Ascending aorta (tissue), 2 donors: ENCODE measurements at regions not wholly inside any gene's neighbourhood (a gene's known extent, or its start where the extent isn't known, plus 50 kb on each side); places are given as distances from the start of the nearest gene placed in this dataset.
A peak's percentile ranks its signal among the peaks of the same experiment; 100 is the strongest.

Experiments used
- DNase-seq, 2 donors: peaks; one replicate each; pipeline ENCODE4 v3.0.0-alpha.2; 2019; ENCODE audit warnings: low spot score in 2 of 2
- H3K27ac ChIP-seq, 2 donors: fragments of 200-600 bp; sonication (generic); one replicate each; pipeline ENCODE4 v1.5.1; 2016 to 2017; ENCODE audit warnings: mild to moderate bottlenecking in 1 of 2
- H3K27me3 ChIP-seq: fragments of 200-600 bp; sonication (generic); one replicate; pipeline ENCODE4 v1.5.1; 2017
- H3K36me3 ChIP-seq, 2 donors: fragments of 200-600 bp; sonication (generic); one replicate each; pipeline ENCODE4 v1.5.1; 2016
- H3K4me1 ChIP-seq, 2 donors: fragments of 200-600 bp; sonication (generic); one replicate each; pipeline ENCODE4 v1.5.1; 2016 to 2017; ENCODE audit warnings: mild to moderate bottlenecking in 1 of 2
- H3K4me3 ChIP-seq, 2 donors: fragments of 200-600 bp; sonication (generic); one replicate each; pipeline ENCODE4 v1.5.1; 2016 to 2017; ENCODE audit warnings: mild to moderate bottlenecking in 1 of 2
- H3K9me3 ChIP-seq, 2 donors: fragments of 200-600 bp; sonication (generic); one replicate each; pipeline ENCODE4 v1.5.1; 2016
- intact Hi-C: fragments of 100-400 bp; cut with DNase I; formaldehyde crosslinking; loops from one replicate; pipeline ENCODE4 v1.15.1; 2023
- TF ChIP-seq, protein P1 (sequence below), 3 experiments: fragments of 200-600 bp in 2 of 3; fragments of 450-650 bp in 1 of 3; sonication (generic) in 2 of 3; IDR thresholded peaks; one replicate each; pipeline ENCODE4 v1.5.1; 2016 to 2019; ENCODE audit warnings: antibody characterized with exemption in 3 of 3, mild to moderate bottlenecking in 1 of 3, moderate library complexity in 1 of 3

DNA sequence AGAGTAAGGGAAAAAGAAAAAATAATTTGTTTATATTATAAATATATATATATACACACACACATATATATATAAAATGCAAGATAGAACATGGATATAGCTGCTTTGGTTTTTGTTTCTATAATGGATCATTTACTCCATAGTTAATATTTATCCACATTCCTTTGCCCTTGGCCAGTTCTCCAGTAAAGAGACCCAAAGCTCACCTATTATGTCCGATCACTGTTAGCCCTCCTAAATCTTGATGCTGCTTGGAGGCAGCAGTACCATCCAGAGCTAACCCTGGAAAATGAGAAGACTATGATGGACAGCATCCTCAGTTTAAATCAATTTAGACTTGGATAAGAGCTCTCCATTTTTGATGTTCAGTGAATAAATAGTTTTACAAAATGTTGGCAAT, 407.7 kb downstream of the PLPP3 start:
- no peak overlapping the region for H3K4me3 ChIP-seq
- DNase-seq, result no peak
- TF ChIP-seq, protein P1, sequence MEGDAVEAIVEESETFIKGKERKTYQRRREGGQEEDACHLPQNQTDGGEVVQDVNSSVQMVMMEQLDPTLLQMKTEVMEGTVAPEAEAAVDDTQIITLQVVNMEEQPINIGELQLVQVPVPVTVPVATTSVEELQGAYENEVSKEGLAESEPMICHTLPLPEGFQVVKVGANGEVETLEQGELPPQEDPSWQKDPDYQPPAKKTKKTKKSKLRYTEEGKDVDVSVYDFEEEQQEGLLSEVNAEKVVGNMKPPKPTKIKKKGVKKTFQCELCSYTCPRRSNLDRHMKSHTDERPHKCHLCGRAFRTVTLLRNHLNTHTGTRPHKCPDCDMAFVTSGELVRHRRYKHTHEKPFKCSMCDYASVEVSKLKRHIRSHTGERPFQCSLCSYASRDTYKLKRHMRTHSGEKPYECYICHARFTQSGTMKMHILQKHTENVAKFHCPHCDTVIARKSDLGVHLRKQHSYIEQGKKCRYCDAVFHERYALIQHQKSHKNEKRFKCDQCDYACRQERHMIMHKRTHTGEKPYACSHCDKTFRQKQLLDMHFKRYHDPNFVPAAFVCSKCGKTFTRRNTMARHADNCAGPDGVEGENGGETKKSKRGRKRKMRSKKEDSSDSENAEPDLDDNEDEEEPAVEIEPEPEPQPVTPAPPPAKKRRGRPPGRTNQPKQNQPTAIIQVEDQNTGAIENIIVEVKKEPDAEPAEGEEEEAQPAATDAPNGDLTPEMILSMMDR (IDR thresholded peaks at IDR 0.05), result no peak
- no peaks in the 10 kb centered on the region for H3K36me3 ChIP-seq
- H3K9me3 ChIP-seq, result no peaks in the 10 kb centered on the region
- no peaks in the 10 kb centered on the region for H3K27me3 ChIP-seq
- intact Hi-C loops, result no loop called here
- H3K27ac ChIP-seq, result no peak overlapping the region
- peaks cover 3 to 12% of the 10 kb centered on the region in 2 donors for H3K4me1 ChIP-seq

DNA sequence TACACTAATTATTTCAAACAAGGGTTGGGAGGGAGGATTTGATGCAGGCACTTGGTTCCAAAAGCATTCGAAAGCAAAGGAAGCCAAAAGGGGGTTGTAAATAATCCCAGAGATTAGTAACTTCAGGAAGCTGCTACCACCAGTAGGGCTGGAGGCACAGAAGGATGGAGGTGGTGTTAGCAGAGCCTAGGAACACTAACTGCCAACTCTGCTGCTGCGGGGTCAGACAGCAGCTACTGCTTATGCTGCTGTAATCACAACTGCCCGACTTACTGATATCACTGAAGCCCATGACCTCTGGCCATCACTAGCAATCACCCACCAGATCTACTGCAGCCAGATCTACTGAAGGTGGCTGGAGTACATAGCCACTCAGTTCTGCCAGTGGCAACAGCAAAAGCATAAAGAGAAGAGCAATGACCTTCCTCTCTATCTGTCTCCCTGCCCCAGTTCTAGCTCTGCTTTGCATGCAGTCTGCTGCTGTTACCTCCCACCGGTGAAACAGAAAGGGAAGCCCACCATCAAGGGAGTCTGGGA, 408.5 kb downstream of the PLPP3 start:
- H3K27me3 ChIP-seq, result no peaks in the 10 kb centered on the region
- H3K4me3 ChIP-seq, result no peak overlapping the region
- H3K36me3 ChIP-seq, result no peaks in the 10 kb centered on the region
- no peaks in the 10 kb centered on the region for H3K9me3 ChIP-seq
- DNase-seq, result no peak
- TF ChIP-seq, protein P1 (IDR thresholded peaks at IDR 0.05), result no peak
- intact Hi-C loops, result no loop called here
- peaks cover 3 to 12% of the 10 kb centered on the region in 2 donors for H3K4me1 ChIP-seq
- H3K27ac ChIP-seq, result peak overlapping the region; percentile 41 to 47

DNA sequence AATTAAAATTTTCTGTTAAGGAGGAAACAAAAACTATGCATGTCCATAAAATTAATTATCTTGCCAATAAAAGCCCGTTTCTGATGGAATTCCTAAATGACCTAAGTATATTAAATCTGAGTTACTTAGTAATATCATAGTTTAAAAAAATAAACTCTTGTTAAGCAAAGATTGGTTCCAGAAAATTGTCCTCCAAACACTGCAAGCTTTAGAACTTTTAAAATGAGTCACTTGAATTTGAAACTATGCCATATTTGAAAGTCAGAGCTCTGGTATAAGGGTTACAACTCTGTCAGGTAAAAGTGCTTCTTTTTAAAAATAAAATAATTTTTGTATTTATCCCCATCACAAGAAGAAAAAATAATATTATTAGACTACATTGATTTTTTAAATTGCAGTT, 409.5 kb downstream of the PLPP3 start:
- Histone ChIP-seq H3K27ac (peak overlapping the region in 1 of 2 donors; percentile 45), H3K27me3 (no peaks in the 10 kb centered on the region), H3K4me1 (peaks cover 3 to 12% of the 10 kb centered on the region in 2 donors), H3K9me3 (no peaks in the 10 kb centered on the region), H3K4me3 (no peak overlapping the region), H3K36me3 (no peaks in the 10 kb centered on the region)
- DNase-seq, result no peak
- TF ChIP-seq, protein P1 (IDR thresholded peaks at IDR 0.05), result no peak
- intact Hi-C loops, result no loop called here

DNA sequence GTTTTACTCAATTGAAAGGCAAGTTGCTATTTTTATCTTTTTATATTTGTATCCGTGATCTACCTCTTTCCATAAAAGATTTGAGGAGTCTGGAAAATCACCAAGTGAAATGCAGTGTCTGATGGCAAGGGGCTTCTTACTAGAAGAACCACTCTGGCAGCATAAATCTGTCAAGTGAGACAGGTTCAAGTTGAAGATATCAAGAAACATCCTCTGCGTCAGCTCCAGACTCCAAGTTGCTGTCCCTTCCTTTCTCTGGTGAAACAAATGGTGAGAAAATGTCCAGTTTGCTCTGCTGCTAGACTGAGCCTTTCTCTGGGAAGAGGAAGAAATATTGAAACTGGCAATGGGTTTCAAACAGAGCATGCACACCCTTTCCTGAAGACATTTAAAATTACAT, 411.2 kb downstream of the PLPP3 start:
- no peak for DNase-seq
- intact Hi-C loops, result no loop called here
- H3K9me3 ChIP-seq, result no peaks in the 10 kb centered on the region
- H3K27me3 ChIP-seq, result no peaks in the 10 kb centered on the region
- peaks cover 3 to 9% of the 10 kb centered on the region in 2 donors for H3K4me1 ChIP-seq
- no peaks in the 10 kb centered on the region for H3K36me3 ChIP-seq
- H3K27ac ChIP-seq, result no peak overlapping the region
- TF ChIP-seq, protein P1 (IDR thresholded peaks at IDR 0.05), result no peak
- no peak overlapping the region for H3K4me3 ChIP-seq

DNA sequence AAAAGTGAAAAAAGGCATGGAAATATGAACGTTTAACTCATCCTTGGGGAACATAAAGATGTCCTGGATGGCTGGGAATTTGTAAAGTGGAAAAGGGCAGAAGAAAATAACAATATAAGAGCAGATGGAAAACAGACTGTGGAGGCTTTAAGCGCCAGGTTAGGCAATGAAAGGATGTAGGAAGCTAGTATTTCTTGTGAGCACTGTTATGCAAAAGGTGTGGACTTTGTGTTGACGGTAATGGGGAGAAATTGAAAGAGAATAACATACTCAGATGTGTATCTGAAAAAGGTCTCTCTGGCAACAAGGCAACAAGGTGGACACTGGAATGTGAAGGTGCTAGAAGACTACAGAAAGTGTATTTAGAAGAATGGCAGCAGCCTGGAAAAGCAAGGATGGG, 411.8 kb downstream of the PLPP3 start:
- H3K4me3 ChIP-seq, result no peak overlapping the region
- no peaks in the 10 kb centered on the region for H3K9me3 ChIP-seq
- peaks cover 3 to 9% of the 10 kb centered on the region in 2 donors for H3K4me1 ChIP-seq
- H3K36me3 ChIP-seq, result no peaks in the 10 kb centered on the region
- intact Hi-C loops, result no loop called here
- TF ChIP-seq, protein P1 (IDR thresholded peaks at IDR 0.05), result no peak
- H3K27me3 ChIP-seq, result no peaks in the 10 kb centered on the region
- H3K27ac ChIP-seq, result no peak overlapping the region
- no peak for DNase-seq
